ENCODE measurements at regions not wholly inside any gene's neighbourhood (a gene's known extent, or its start where the extent isn't known, plus 50 kb on each side); places are given as distances from the start of the nearest gene placed in this dataset.
"Not testable (repeated sequence)": the region's sequence is repeated elsewhere in the genome, so short reads cannot be mapped to it uniquely, and the experiment has no call there.

GRCh38 chr10:90288391-90288933 is 569.4 kb downstream of the HTR7 start:
- peak in 1 of 2 donors; percentile 1 for DNase-seq

GRCh38 chr10:90289037-90289436 is 568.8 kb downstream of the HTR7 start:
- DNase-seq: no peak

GRCh38 chr10:90293616-90294015 is 564.2 kb downstream of the HTR7 start:
- no peak for DNase-seq

- not testable (repeated sequence) for DNase-seq
These were observed 562.9 kb downstream of the HTR7 start for GRCh38 chr10:90294821-90295540.

GRCh38 chr10:90302031-90302430 is 555.8 kb downstream of the HTR7 start:
- DNase-seq: not testable (repeated sequence)

GRCh38 chr10:90302758-90303481 is 554.9 kb downstream of the HTR7 start:
- no peak for DNase-seq

- DNase-seq: no peak
These were observed 553.3 kb downstream of the HTR7 start for GRCh38 chr10:90304533-90304932.

GRCh38 chr10:90306187-90306586 is 551.7 kb downstream of the HTR7 start:
- DNase-seq: no peak

- no peak for DNase-seq
These were observed 549.6 kb downstream of the HTR7 start for GRCh38 chr10:90308223-90308622.

- DNase-seq: no peak
These were observed 544.1 kb downstream of the HTR7 start for GRCh38 chr10:90313576-90314325.

GRCh38 chr10:90314718-90315117 is 543.1 kb downstream of the HTR7 start:
- DNase-seq: no peak

GRCh38 chr10:90317172-90317571 is 540.7 kb downstream of the HTR7 start:
- DNase-seq: peak in 1 of 2 donors; percentile 0

GRCh38 chr10:90318659-90319058 is 539.2 kb downstream of the HTR7 start:
- DNase-seq: no peak

- no peak for DNase-seq
These were observed 538.5 kb downstream of the HTR7 start for GRCh38 chr10:90319188-90319914.

GRCh38 chr10:90321132-90321816 is 536.6 kb downstream of the HTR7 start:
- no peak for DNase-seq

GRCh38 chr10:90326498-90327267 is 531.2 kb downstream of the HTR7 start:
- no peak for DNase-seq

GRCh38 chr10:90327611-90328010 is 530.2 kb downstream of the HTR7 start:
- DNase-seq: no peak

GRCh38 chr10:90328459-90328858 is 529.4 kb downstream of the HTR7 start:
- DNase-seq: no peak

- DNase-seq: no peak
These were observed 528.9 kb downstream of the HTR7 start for GRCh38 chr10:90328896-90329295.

- no peak for DNase-seq
These were observed 520.5 kb downstream of the HTR7 start for GRCh38 chr10:90337316-90337715.

- DNase-seq: no peak
These were observed 515.4 kb downstream of the HTR7 start for GRCh38 chr10:90342480-90342879.
